HepG2 (cell line): ENCODE measurements at regions not wholly inside any gene's neighbourhood (a gene's known extent, or its start where the extent isn't known, plus 50 kb on each side); places are given as distances from the start of the nearest gene placed in this dataset.

Experiments
- ATAC-seq: fragments of 200-7000 bp; cut with Tn5 transposase; 3 replicates; pipeline ENCODE4 v1.9.1; 2020; ENCODE audit warnings: mild to moderate bottlenecking, moderate library complexity
- BruUV-seq: library from RNA; stranded (reverse); fragments of 400-500 nt; replicated peaks from 2 replicates; lab custom pipeline; 2021; lab: Mats Ljungman, UMichigan
- CTCF ChIA-PET: fragments of 300-600 bp; formaldehyde crosslinking; extraction: SDS; loops from one replicate; lab custom pipeline; 2021; ENCODE audit warnings: low total read pairs, inconsistent platforms, low intra/inter-chr PET ratio; lab: Yijun Ruan, JAX
- POLR2A ChIA-PET: fragments of 350-600 bp; sonication (Branson Sonifier 250); formaldehyde crosslinking; loops from one replicate; lab custom pipeline; 2020; ENCODE audit warnings: antibody characterized with exemption, inconsistent platforms; lab: Yijun Ruan, JAX
- DNase-seq: peaks from one replicate; pipeline ENCODE4 v3.0.0-alpha.2; 2015; ENCODE audit warnings: low spot score
- FAIRE-seq: peaks from 3 replicates; lab custom pipeline; 2011; peaks lifted over from hg19 to GRCh38; lab: Jason Lieb, UNC
- H2AFZ ChIP-seq: one replicate; pipeline ENCODE4 v1.6.1; 2011; ENCODE audit warnings: low read length, inconsistent platforms
- H3K27ac ChIP-seq: fragments of 300-600 bp; 3 replicates; pipeline ENCODE4 v1.8.0; 2011; ENCODE audit warnings: mixed run types, mild to moderate bottlenecking, mixed read lengths, low read length, inconsistent platforms; ENCODE audit not compliant: insufficient read depth; ENCODE audit errors: extremely low read length
- H3K27me3 ChIP-seq, 2 experiments: fragments of 200-600 bp in 1 of 2; 2 replicates in 1 of 2; 3 replicates in 1 of 2; pipeline versions ENCODE4 v1.6.0 to v1.8.0; 2011; ENCODE audit warnings: low read length in 2 of 2, mild to moderate bottlenecking in 2 of 2, moderate library complexity in 2 of 2, inconsistent platforms in 1 of 2; ENCODE audit not compliant: insufficient read depth in 2 of 2, control insufficient read depth in 1 of 2
- H3K36me3 ChIP-seq, 2 experiments: fragments of 200-600 bp in 1 of 2; replicated peaks in 1 of 2; 2 replicates in 1 of 2; 3 replicates in 1 of 2; pipeline versions ENCODE4 v1.5.1 to v1.8.0; 2011; ENCODE audit warnings: low read length in 2 of 2, inconsistent platforms in 1 of 2; ENCODE audit not compliant: insufficient read depth in 2 of 2, control insufficient read depth in 1 of 2
- H3K4me1 ChIP-seq: 2 replicates; pipeline ENCODE4 v1.5.1; 2012; ENCODE audit warnings: low read length, inconsistent platforms; ENCODE audit not compliant: insufficient read depth
- H3K4me2 ChIP-seq: 2 replicates; pipeline ENCODE4 v1.6.0; 2011; ENCODE audit warnings: low read depth, low read length, inconsistent platforms
- H3K4me3 ChIP-seq, 3 experiments: fragments of 200-600 bp in 1 of 3; sonication (generic), shearing (Covaris generic) in 1 of 3; replicated peaks in 1 of 3; 2 replicates each; pipeline ENCODE4 v1.5.1; 2011 to 2016; ENCODE audit warnings: low read length in 3 of 3, inconsistent platforms in 2 of 3, low read depth in 2 of 3, mild to moderate bottlenecking in 2 of 3, control low read depth in 1 of 3, mixed read lengths in 1 of 3; ENCODE audit not compliant: insufficient read depth in 1 of 3
- H3K79me2 ChIP-seq: one replicate; pipeline ENCODE4 v1.6.1; 2011; ENCODE audit warnings: low read length, inconsistent platforms; ENCODE audit not compliant: insufficient read depth
- H3K9ac ChIP-seq: 2 replicates; pipeline ENCODE4 v1.6.0; 2011; ENCODE audit warnings: mild to moderate bottlenecking, low read depth, low read length, inconsistent platforms; ENCODE audit not compliant: insufficient read depth
- H3K9me3 ChIP-seq: 2 replicates; pipeline ENCODE4 v1.5.1; 2012; ENCODE audit warnings: mild to moderate bottlenecking, low read length
- H4K20me1 ChIP-seq: 2 replicates; pipeline ENCODE4 v1.6.0; 2011; ENCODE audit warnings: inconsistent platforms, mild to moderate bottlenecking, low read length, moderate library complexity; ENCODE audit not compliant: insufficient read depth
- ARHGAP35 ChIP-seq: sonication (generic); formaldehyde crosslinking; IDR thresholded peaks from 2 replicates; pipeline ENCODE4 v1.9.0; 2022; ENCODE audit warnings: mild to moderate bottlenecking, inconsistent platforms, moderate library complexity, missing genetic modification reagents, borderline replicate concordance
- ARNT2 ChIP-seq: sonication (generic); formaldehyde crosslinking; IDR thresholded peaks from 2 replicates; pipeline ENCODE4 v1.8.0; 2022; ENCODE audit warnings: mild to moderate bottlenecking, low read depth, missing genetic modification reagents, moderate library complexity
- BCL6 ChIP-seq: IDR thresholded peaks from 2 replicates; pipeline ENCODE4 v1.6.1; 2016; ENCODE audit warnings: missing genetic modification reagents, missing compliant biosample characterization
- KLF16 ChIP-seq, 2 experiments: sonication (generic) in 1 of 2; formaldehyde crosslinking in 1 of 2; IDR thresholded peaks; 2 replicates each; pipeline versions ENCODE4 v1.6.1 to v1.8.0; 2016 to 2023; ENCODE audit warnings: missing genetic modification reagents in 2 of 2, missing compliant biosample characterization in 1 of 2
- MIER3 ChIP-seq: IDR thresholded peaks from 2 replicates; pipeline ENCODE4 v1.6.1; 2016; ENCODE audit warnings: missing compliant biosample characterization, borderline replicate concordance
- MTA1 ChIP-seq: sonication (generic); formaldehyde crosslinking; IDR thresholded peaks from 2 replicates; pipeline ENCODE4 v1.4.0; 2020; ENCODE audit warnings: missing genetic modification reagents, mild to moderate bottlenecking, borderline replicate concordance
- MTA3 ChIP-seq: sonication (generic); formaldehyde crosslinking; IDR thresholded peaks from 2 replicates; pipeline ENCODE4 v1.4.0; 2020; ENCODE audit warnings: missing genetic modification reagents
- MTF1 ChIP-seq: sonication (generic); formaldehyde crosslinking; IDR thresholded peaks from 2 replicates; pipeline ENCODE4 v1.5.0; 2020; ENCODE audit warnings: missing genetic modification reagents
- NR2F2 ChIP-seq: IDR thresholded peaks from 2 replicates; pipeline ENCODE4 v1.6.1; 2012; ENCODE audit warnings: low read depth, inconsistent platforms, borderline replicate concordance
- NRL ChIP-seq: sonication (generic); formaldehyde crosslinking; IDR thresholded peaks from 2 replicates; pipeline ENCODE4 v1.5.0; 2020; ENCODE audit warnings: missing genetic modification reagents, mild to moderate bottlenecking, moderate library complexity, borderline replicate concordance
- TBP ChIP-seq: sonication (generic); formaldehyde crosslinking; IDR thresholded peaks from 2 replicates; pipeline ENCODE4 v1.5.0; 2020; ENCODE audit warnings: missing genetic modification reagents
- YEATS4 ChIP-seq: sonication (generic); formaldehyde crosslinking; IDR thresholded peaks from 2 replicates; pipeline ENCODE4 v1.4.0; 2020; ENCODE audit warnings: missing genetic modification reagents, borderline replicate concordance
- ZBTB44 ChIP-seq: sonication (generic); formaldehyde crosslinking; IDR thresholded peaks from 2 replicates; pipeline ENCODE4 v1.4.0; 2020; ENCODE audit warnings: missing genetic modification reagents
- ZNF136 ChIP-seq: sonication (generic); formaldehyde crosslinking; IDR thresholded peaks from 2 replicates; pipeline ENCODE4 v1.8.1; 2022; ENCODE audit warnings: low read depth, mild to moderate bottlenecking, moderate library complexity, missing genetic modification reagents
- ZNF441 ChIP-seq: sonication (generic); formaldehyde crosslinking; IDR thresholded peaks from 2 replicates; pipeline ENCODE4 v1.7.0; 2021; ENCODE audit warnings: missing genetic modification reagents, borderline replicate concordance
- ZNF549 ChIP-seq: sonication (generic); formaldehyde crosslinking; IDR thresholded peaks from 2 replicates; pipeline ENCODE4 v1.5.0; 2020; ENCODE audit warnings: missing genetic modification reagents
- WGBS: methylation state at CpG from one replicate; pipeline ENCODE4 v1.1.6; 2017; ENCODE audit warnings: low lambda C conversion rate; 5-methylcytosine and 5-hydroxymethylcytosine counted together
- in situ Hi-C: cut with HindIII; loops from 2 replicates; pipeline ENCODE4 v1.10.0; 2017; ENCODE audit warnings: low pct_unique_long_range_greater_than_20kb; ENCODE audit not compliant: extremely low pct_ligation_motif_present
- intact Hi-C: fragments of 100-400 bp; cut with micrococcal nuclease; formaldehyde crosslinking; loops from one replicate; pipeline ENCODE4 v1.10.0; 2022; ENCODE audit not compliant: unreplicated experiment
- TF ChIP-seq, protein P1 (sequence below): sonication (generic); formaldehyde crosslinking; IDR thresholded peaks from 2 replicates; pipeline ENCODE4 v1.4.0; 2020; ENCODE audit warnings: mild to moderate bottlenecking, low read depth, missing genetic modification reagents
- TF ChIP-seq, protein P2 (sequence below): sonication (generic); formaldehyde crosslinking; IDR thresholded peaks from 2 replicates; pipeline ENCODE4 v1.5.1; 2020; ENCODE audit warnings: mild to moderate bottlenecking, missing genetic modification reagents, moderate library complexity

DNA sequence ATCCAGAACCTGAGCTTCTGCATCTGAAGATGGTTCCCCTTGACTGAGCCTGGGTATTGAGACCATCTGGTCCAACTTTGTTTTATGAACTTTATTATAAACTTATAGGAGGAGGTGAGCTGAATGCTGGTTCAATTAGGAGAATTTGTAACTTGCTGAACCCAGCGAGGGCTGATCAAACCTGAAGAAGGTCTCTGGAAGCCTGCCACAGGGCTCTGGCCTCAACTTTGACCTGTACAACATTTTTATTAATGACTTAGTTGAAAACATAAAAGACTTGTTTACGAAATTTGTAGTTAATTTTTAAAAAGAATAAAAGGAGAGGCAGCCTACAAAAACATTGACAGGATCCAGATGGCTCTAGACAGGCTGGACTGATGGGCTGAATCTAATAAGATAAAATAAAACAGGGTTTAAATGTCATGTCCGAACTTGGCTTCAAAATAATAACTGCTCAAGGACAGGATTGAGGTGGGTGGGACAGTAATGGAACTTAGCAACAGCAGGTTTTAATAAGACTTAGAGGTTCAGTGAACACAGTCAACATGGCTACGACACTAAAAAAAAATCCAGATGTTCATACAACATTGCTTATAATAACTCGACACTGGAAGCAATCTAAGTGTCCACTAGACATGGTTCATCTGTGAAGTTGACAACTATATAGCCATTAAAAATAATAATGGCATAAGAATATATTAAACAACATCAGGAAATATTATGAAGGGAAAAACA lies 53.4 kb upstream of the GJB5 start:
- no TSS peak for BruUV-seq

More for the DNA sequence above, 53.4 kb upstream of the GJB5 start:
- POLR2A ChIA-PET: no interaction called here
- no peaks in the 10 kb centered on the region for H3K79me2 ChIP-seq
- no peak overlapping the region for H3K4me3 ChIP-seq
- CTCF ChIA-PET: no interaction called here
- no peak for ATAC-seq
- no peak for DNase-seq
- intact Hi-C loops (no loop called here), in situ Hi-C loops (no loop called here)
- H3K27me3 ChIP-seq: peaks cover 1 to 9% of the 10 kb centered on the region in 2 experiments; a peak in 3 of 5 replicates
- no peak overlapping the region for H3K4me2 ChIP-seq
- no peaks in the 10 kb centered on the region for H3K4me1 ChIP-seq
- TF ChIP-seq NRL (CRISPR knock-in tag): no peak
- no peak for TF ChIP-seq MIER3 (CRISPR knock-in tag)
- TF ChIP-seq ARNT2 (CRISPR knock-in tag): no peak
- TF ChIP-seq MTA3 (CRISPR knock-in tag): no peak
- TF ChIP-seq YEATS4 (CRISPR knock-in tag): no peak
- TF ChIP-seq NR2F2: no peak
- no peak for TF ChIP-seq KLF16 (CRISPR knock-in tag; IDR thresholded peaks at IDR 0.05)
- TF ChIP-seq ZNF441 (CRISPR knock-in tag): no peak
- TF ChIP-seq BCL6 (CRISPR knock-in tag): no peak
- TF ChIP-seq ZBTB44 (CRISPR knock-in tag): no peak
- TF ChIP-seq, protein P1, sequence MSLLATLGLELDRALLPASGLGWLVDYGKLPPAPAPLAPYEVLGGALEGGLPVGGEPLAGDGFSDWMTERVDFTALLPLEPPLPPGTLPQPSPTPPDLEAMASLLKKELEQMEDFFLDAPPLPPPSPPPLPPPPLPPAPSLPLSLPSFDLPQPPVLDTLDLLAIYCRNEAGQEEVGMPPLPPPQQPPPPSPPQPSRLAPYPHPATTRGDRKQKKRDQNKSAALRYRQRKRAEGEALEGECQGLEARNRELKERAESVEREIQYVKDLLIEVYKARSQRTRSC (CRISPR knock-in tag): no peak
- TF ChIP-seq ZNF549: no peak
- TF ChIP-seq MTA1 (CRISPR knock-in tag): no peak
- no peak for TF ChIP-seq TBP (CRISPR knock-in tag)
- TF ChIP-seq, protein P2, sequence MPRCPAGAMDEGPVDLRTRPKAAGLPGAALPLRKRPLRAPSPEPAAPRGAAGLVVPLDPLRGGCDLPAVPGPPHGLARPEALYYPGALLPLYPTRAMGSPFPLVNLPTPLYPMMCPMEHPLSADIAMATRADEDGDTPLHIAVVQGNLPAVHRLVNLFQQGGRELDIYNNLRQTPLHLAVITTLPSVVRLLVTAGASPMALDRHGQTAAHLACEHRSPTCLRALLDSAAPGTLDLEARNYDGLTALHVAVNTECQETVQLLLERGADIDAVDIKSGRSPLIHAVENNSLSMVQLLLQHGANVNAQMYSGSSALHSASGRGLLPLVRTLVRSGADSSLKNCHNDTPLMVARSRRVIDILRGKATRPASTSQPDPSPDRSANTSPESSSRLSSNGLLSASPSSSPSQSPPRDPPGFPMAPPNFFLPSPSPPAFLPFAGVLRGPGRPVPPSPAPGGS (CRISPR knock-in tag): no peak
- no peak for TF ChIP-seq ZNF136
- no peak for TF ChIP-seq MTF1 (CRISPR knock-in tag)
- no peak for TF ChIP-seq ARHGAP35
- no peaks in the 10 kb centered on the region for H4K20me1 ChIP-seq
- FAIRE-seq: no peak
- no peak overlapping the region for H3K27ac ChIP-seq
- no peak overlapping the region for H2AFZ ChIP-seq
- no peaks in the 10 kb centered on the region for H3K36me3 ChIP-seq
- WGBS: 3% methylated on average over 5 of the region's 5 CpGs
- no peaks in the 10 kb centered on the region for H3K9me3 ChIP-seq
- H3K9ac ChIP-seq: no peak overlapping the region
